Common myeloid progenitor, CD34-positive (primary cell): ENCODE measurements at regions not wholly inside any gene's neighbourhood (a gene's known extent, or its start where the extent isn't known, plus 50 kb on each side); places are given as distances from the start of the nearest gene placed in this dataset.

Experiments used
- CTCF ChIA-PET: fragments of 350-600 bp; sonication (Branson Sonifier 250); formaldehyde crosslinking; loops from one replicate; lab custom pipeline; 2021; ENCODE audit warnings: antibody characterized with exemption; lab: Charles Lee
- POLR2A ChIA-PET: fragments of 350-600 bp; sonication (Branson Sonifier 250); formaldehyde crosslinking; loops from one replicate; lab custom pipeline; 2021; ENCODE audit warnings: antibody characterized with exemption; lab: Charles Lee
- DNase-seq, 3 donors: peaks; one replicate each; pipeline versions ENCODE4 v3.0.0 to v3.0.0-alpha.2; 2013
- H3K27ac ChIP-seq, 2 experiments: 1 replicate in 1 of 2; 2 replicates in 1 of 2; pipeline ENCODE4 v1.7.0; 2013; ENCODE audit warnings: inconsistent platforms in 2 of 2, low read length in 2 of 2, mild to moderate bottlenecking in 2 of 2, low read depth in 1 of 2, moderate library complexity in 1 of 2; ENCODE audit not compliant: severe bottlenecking in 2 of 2, insufficient read depth in 1 of 2, poor library complexity in 1 of 2
- H3K27me3 ChIP-seq, 5 experiments: replicated peaks in 2 of 5; 1 replicate in 3 of 5; 2 replicates in 2 of 5; pipeline versions ENCODE4 v1.6.1 to v1.7.0; 2013; ENCODE audit warnings: low read length in 4 of 5, mild to moderate bottlenecking in 2 of 5, moderate library complexity in 2 of 5, inconsistent platforms in 1 of 5; ENCODE audit not compliant: insufficient read depth in 5 of 5, control insufficient read depth in 4 of 5
- H3K36me3 ChIP-seq, 4 experiments: 1 replicate in 2 of 4; 2 replicates in 2 of 4; pipeline versions ENCODE4 v1.6.1 to v1.7.0; 2013; ENCODE audit warnings: low read length in 3 of 4, control low read depth in 1 of 4, mild to moderate bottlenecking in 1 of 4; ENCODE audit not compliant: control insufficient read depth in 4 of 4, insufficient read depth in 4 of 4
- H3K4me1 ChIP-seq, 4 experiments: 1 replicate in 3 of 4; 2 replicates in 1 of 4; pipeline versions ENCODE4 v1.6.1 to v1.7.1; 2013; ENCODE audit warnings: low read length in 3 of 4, mild to moderate bottlenecking in 3 of 4, control low read depth in 1 of 4, inconsistent platforms in 1 of 4, moderate library complexity in 1 of 4; ENCODE audit not compliant: control insufficient read depth in 4 of 4, insufficient read depth in 4 of 4; ENCODE audit errors: control extremely low read depth in 1 of 4
- H3K4me3 ChIP-seq, 7 experiments: 1 replicate in 4 of 7; 2 replicates in 3 of 7; pipeline versions ENCODE4 v1.5.1 to v1.7.0; 2013; ENCODE audit warnings: mild to moderate bottlenecking in 7 of 7, low read length in 6 of 7, moderate library complexity in 6 of 7, inconsistent platforms in 2 of 7, low read depth in 2 of 7, control low read depth in 1 of 7; ENCODE audit not compliant: insufficient read depth in 4 of 7, control insufficient read depth in 1 of 7; ENCODE audit errors: extremely low read depth in 1 of 7
- H3K9me3 ChIP-seq, 5 experiments: 1 replicate in 4 of 5; 2 replicates in 1 of 5; pipeline versions ENCODE4 v1.6.1 to v1.7.1; 2013; ENCODE audit warnings: low read length in 4 of 5, mild to moderate bottlenecking in 2 of 5, inconsistent platforms in 1 of 5, low read depth in 1 of 5, moderate library complexity in 1 of 5; ENCODE audit not compliant: control insufficient read depth in 4 of 5, insufficient read depth in 2 of 5; ENCODE audit errors: control extremely low read depth in 1 of 5
- WGBS: methylation state at CpG from one replicate; pipeline ENCODE4 v1.1.5; 2013; ENCODE audit not compliant: insufficient coverage; 5-methylcytosine and 5-hydroxymethylcytosine counted together

DNA sequence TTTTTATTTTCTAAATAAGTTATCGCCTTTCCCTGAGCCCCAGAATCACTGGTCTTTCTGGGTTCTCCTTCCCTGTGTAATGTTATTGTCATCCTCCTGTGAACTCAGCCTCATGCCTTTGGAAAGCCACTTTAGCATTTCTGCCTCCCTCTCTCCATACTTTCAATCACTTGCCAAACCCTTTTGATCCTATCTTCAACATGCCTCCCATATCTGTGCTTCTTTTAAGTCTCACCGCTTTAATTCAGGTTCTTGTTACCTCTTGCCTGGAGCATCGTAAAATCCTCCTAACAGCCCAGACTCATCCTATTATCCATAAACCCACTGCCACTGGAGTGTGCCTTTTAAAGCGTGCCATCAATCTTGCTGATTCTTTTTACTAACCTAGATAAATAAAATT, 321.8 kb downstream of the BMP4 start:
- H3K27me3 ChIP-seq: peaks cover 0 to 4% (median 1%) of the 10 kb centered on the region in 5 experiments
- ChIA-PET POLR2A (no interaction called here), CTCF (no interaction called here)
- DNase-seq: no peak
- H3K27ac ChIP-seq: no peak overlapping the region
- WGBS: 92% methylated on average over 2 of the region's 4 CpGs
- H3K4me1 ChIP-seq: no peaks in the 10 kb centered on the region
- H3K9me3 ChIP-seq: peaks cover 0 to 3% (median 0%) of the 10 kb centered on the region in 5 experiments
- H3K4me3 ChIP-seq: no peak overlapping the region
- no peaks in the 10 kb centered on the region for H3K36me3 ChIP-seq

DNA sequence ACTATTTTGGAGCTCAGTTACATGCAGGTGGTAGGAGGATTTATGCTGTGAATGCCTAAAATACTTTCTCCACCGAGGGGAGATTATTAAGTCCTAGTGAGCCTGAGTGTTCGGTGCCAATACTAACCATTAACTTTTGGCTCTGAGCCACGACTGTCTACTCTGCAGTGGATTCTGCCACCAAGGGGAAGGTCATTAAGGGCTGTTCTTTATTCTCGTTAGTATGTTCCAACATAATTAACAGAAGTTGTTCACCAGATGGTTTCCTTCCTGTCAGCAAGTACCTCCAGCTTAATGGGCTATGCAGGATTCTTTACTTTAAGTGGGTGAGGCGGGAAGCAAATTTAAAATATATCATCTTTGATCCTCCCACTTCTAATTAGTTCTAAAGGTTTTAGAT, 326.3 kb downstream of the BMP4 start:
- ChIA-PET CTCF (no interaction called here), POLR2A (no interaction called here)
- Histone ChIP-seq H3K4me1 (no peaks in the 10 kb centered on the region), H3K4me3 (no peak overlapping the region), H3K36me3 (no peaks in the 10 kb centered on the region), H3K9me3 (no peaks in the 10 kb centered on the region), H3K27ac (no peak overlapping the region), H3K27me3 (peaks cover 0 to 3% (median 2%) of the 10 kb centered on the region in 5 experiments)
- DNase-seq: no peak
- WGBS: no CpG with 5 or more reads among the region's 5 CpGs

DNA sequence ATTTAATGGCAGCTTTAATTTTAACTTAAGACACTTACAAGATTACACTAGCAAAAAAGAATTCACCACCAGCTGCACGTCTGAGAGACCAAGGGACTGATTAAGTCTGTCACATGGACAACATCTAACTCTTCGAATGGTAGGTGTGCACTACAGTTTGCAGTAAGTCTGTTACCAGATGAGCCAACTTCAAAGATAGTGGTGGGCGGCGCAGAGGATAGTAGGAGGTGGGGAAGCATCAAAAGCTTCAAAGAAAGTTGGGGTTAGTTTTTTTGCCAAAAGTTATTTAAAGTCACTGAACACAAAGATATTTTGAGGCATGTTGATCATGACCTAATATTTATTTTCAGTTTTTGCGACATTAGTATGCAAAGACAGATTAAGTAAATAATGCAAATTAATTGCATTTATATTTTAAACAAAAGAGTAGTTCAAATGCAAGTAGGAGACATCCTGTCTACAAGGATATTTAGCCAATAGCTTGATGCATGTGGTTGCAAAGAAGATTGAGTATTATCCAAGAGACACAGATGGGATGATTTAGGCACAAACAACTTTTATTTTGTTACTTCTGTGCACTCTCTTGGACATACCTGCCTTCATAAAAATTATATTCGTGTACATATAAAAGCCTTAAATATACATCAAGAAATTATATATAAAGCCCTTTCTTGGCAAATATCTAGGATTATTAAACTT, 327.7 kb downstream of the BMP4 start:
- H3K9me3 ChIP-seq: no peaks in the 10 kb centered on the region
- DNase-seq: no peak
- H3K36me3 ChIP-seq: no peaks in the 10 kb centered on the region
- no peak overlapping the region for H3K27ac ChIP-seq
- ChIA-PET CTCF (no interaction called here), POLR2A (interaction anchor here (0.6 kb wide), 1 partner anchor 184 kb away, joined by 3 read pairs; no protein-coding TSS in a partner anchor)
- 83% methylated on average over 4 of the region's 6 CpGs for WGBS
- H3K27me3 ChIP-seq: peaks cover 0 to 3% (median 1%) of the 10 kb centered on the region in 5 experiments
- no peak overlapping the region for H3K4me3 ChIP-seq
- no peaks in the 10 kb centered on the region for H3K4me1 ChIP-seq

DNA sequence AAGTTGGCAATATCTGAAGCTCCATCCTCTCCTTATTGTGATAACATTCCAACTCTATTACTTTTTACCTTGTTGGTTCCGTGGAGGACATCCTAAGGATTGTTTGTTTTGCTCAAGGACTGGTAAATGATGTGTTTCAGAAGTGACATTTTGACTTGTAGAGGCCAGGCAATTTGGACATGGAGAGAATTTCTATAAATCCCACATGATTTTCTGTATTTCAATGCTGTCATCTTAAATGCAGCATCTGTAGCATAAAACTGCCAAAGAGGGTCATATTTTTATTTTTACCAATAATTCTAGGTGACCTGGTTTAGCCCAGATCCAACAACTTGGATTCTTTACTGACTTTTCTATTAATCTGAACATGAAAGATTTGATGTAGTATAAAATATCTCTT, 328.4 kb downstream of the BMP4 start:
- Histone ChIP-seq H3K4me1 (no peaks in the 10 kb centered on the region), H3K9me3 (no peaks in the 10 kb centered on the region), H3K27me3 (peaks cover 0 to 3% (median 2%) of the 10 kb centered on the region in 5 experiments), H3K27ac (no peak overlapping the region), H3K36me3 (no peaks in the 10 kb centered on the region), H3K4me3 (no peak overlapping the region)
- DNase-seq: no peak
- POLR2A ChIA-PET: no interaction called here
- no CpG with 5 or more reads among the region's 1 CpG for WGBS
- CTCF ChIA-PET: no interaction called here

DNA sequence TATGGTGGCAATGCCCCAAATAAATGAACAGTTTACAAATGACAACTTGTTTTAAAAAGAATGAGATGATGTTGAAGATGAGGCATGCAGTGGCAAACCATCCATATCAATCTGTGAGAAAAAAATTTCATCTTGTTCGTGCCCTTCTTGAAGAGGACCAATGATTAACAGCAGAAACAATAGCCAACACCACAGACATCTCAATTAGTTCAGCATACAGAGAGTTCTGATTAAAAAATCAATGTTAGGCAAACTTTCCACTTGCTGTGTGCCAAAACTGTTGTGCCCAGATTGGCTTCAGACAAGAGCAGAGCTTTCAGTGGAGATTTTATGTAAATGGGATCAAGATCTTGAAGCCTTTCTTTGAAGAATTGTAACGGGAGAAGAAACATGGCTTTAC, 329.9 kb downstream of the BMP4 start:
- ChIA-PET CTCF (no interaction called here), POLR2A (no interaction called here)
- WGBS: 100% methylated on average over 1 of the region's 2 CpGs
- H3K27ac ChIP-seq: no peak overlapping the region
- H3K4me3 ChIP-seq: no peak overlapping the region
- no peaks in the 10 kb centered on the region for H3K36me3 ChIP-seq
- H3K9me3 ChIP-seq: no peaks in the 10 kb centered on the region
- no peak for DNase-seq
- H3K27me3 ChIP-seq: peaks cover 0 to 4% (median 1%) of the 10 kb centered on the region in 5 experiments
- no peaks in the 10 kb centered on the region for H3K4me1 ChIP-seq

DNA sequence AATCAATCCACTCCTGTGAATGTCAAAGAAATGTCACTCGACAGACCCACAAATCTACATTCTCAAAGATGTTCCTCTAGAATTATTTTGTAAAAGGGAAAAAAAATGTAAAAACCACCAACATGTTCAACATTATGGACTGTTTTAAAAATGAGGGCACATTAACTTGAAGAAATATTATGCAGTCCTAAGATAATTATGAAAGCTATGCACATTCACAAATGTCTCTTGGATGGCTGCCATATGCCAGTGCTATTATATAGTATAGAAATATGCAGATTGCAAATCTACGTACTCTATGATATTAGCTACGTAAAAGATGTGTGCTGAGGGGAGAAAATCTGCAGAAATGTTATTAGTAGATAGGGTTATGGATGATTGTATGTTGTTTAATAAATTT, 334.2 kb downstream of the BMP4 start:
- POLR2A ChIA-PET: no interaction called here
- no peak overlapping the region for H3K4me3 ChIP-seq
- no peak overlapping the region for H3K27ac ChIP-seq
- no peak for DNase-seq
- H3K36me3 ChIP-seq: no peaks in the 10 kb centered on the region
- CTCF ChIA-PET: interaction anchor here (1.0 kb wide), 1 partner anchor 84 kb away, joined by 3 read pairs; no protein-coding TSS in a partner anchor
- no peaks in the 10 kb centered on the region for H3K4me1 ChIP-seq
- 100% methylated on average over 2 of the region's 3 CpGs for WGBS
- H3K27me3 ChIP-seq: peaks cover 0 to 7% (median 0%) of the 10 kb centered on the region in 5 experiments
- no peaks in the 10 kb centered on the region for H3K9me3 ChIP-seq

DNA sequence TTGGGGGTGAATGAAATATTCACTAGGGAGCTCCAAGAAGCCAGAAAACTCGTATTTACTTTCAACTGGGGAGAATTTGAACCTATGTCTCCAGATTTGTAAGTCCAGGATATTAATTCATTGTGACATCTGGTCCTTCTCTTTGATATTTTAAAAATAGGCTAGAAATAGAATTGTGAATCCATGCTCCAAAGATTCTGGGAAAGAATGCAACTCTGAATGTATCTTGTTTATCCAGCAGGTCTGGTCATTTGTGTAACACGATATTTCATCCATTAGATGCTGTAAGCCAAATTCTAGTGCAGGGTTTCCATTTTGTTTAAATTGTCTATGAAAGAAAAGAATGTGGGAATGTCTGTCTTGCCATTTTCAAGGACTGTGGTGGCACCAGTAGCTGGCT, 334.7 kb downstream of the BMP4 start:
- Histone ChIP-seq H3K4me3 (no peak overlapping the region), H3K27ac (no peak overlapping the region), H3K9me3 (peaks cover 0 to 2% (median 0%) of the 10 kb centered on the region in 5 experiments), H3K36me3 (no peaks in the 10 kb centered on the region), H3K27me3 (peaks cover 0 to 7% (median 0%) of the 10 kb centered on the region in 5 experiments), H3K4me1 (no peaks in the 10 kb centered on the region)
- ChIA-PET POLR2A (no interaction called here), CTCF (interaction anchor here (1.0 kb wide), 1 partner anchor 84 kb away, joined by 3 read pairs; no protein-coding TSS in a partner anchor)
- WGBS: 94% methylated on average over 2 of the region's 2 CpGs
- DNase-seq: no peak
